ENCODE measurements at regions not wholly inside any gene's neighbourhood (a gene's known extent, or its start where the extent isn't known, plus 50 kb on each side); places are given as distances from the start of the nearest gene placed in this dataset.

- TF ChIP-seq CTCF (IDR thresholded peaks at IDR 0.05 in 4 of 5, conservative IDR thresholded peaks at IDR 0.05 in 1 of 5) (no peak), POLR2A (IDR thresholded peaks at IDR 0.05) (no peak)
Observed at GRCh38 chr5:124285071-124285470, 461.4 kb downstream of the ZNF608 start.

Measured in gastrocnemius medialis (tissue), 4 donors.